MM.1S (cell line): ENCODE measurements at regions not wholly inside any gene's neighbourhood (a gene's known extent, or its start where the extent isn't known, plus 50 kb on each side); places are given as distances from the start of the nearest gene placed in this dataset.

Experiments
- DNase-seq: peaks from one replicate; pipeline ENCODE4 v3.0.0-alpha.2; 2015
- H2AFZ ChIP-seq: fragments of 300-600 bp; sonication (generic); 2 replicates; pipeline ENCODE4 v1.6.0; 2016; ENCODE audit warnings: antibody characterized with exemption, low read length
- H3F3A ChIP-seq: fragments of 300-600 bp; sonication (generic); 2 replicates; pipeline ENCODE4 v1.6.1; 2016; ENCODE audit warnings: mild to moderate bottlenecking, antibody characterized with exemption, low read length, moderate library complexity, mixed read lengths; ENCODE audit not compliant: insufficient read depth
- H3K27ac ChIP-seq: fragments of 300-600 bp; sonication (generic); 2 replicates; pipeline ENCODE4 v1.5.1; 2016; ENCODE audit warnings: mild to moderate bottlenecking, low read length
- H3K27me3 ChIP-seq: fragments of 300-600 bp; sonication (generic); replicated peaks from 2 replicates; pipeline ENCODE4 v1.6.0; 2016; ENCODE audit warnings: low read length; ENCODE audit not compliant: insufficient read depth
- H3K36me3 ChIP-seq: fragments of 300-600 bp; sonication (generic); replicated peaks from 2 replicates; pipeline ENCODE4 v1.6.1; 2016; ENCODE audit warnings: mild to moderate bottlenecking, low read length, mixed read lengths; ENCODE audit not compliant: insufficient read depth
- H3K4me1 ChIP-seq: fragments of 300-600 bp; sonication (generic); 2 replicates; pipeline ENCODE4 v1.6.1; 2016; ENCODE audit warnings: low read length, mixed read lengths
- H3K4me2 ChIP-seq: fragments of 300-600 bp; sonication (generic); 2 replicates; pipeline ENCODE4 v1.6.0; 2016; ENCODE audit warnings: low read depth, low read length
- H3K4me3 ChIP-seq: fragments of 300-600 bp; sonication (generic); 2 replicates; pipeline ENCODE4 v1.5.1; 2016; ENCODE audit warnings: low read length, mixed read lengths
- H3K79me2 ChIP-seq: fragments of 300-600 bp; sonication (generic); 2 replicates; pipeline ENCODE4 v1.6.1; 2016; ENCODE audit warnings: mixed run types, low read length, mixed read lengths
- H3K9ac ChIP-seq: fragments of 300-600 bp; sonication (generic); 2 replicates; pipeline ENCODE4 v1.6.1; 2016; ENCODE audit warnings: low read length, mixed read lengths
- H3K9me2 ChIP-seq: fragments of 300-600 bp; sonication (generic); replicated peaks from 2 replicates; pipeline ENCODE4 v1.6.1; 2016; ENCODE audit warnings: mild to moderate bottlenecking, low read length, mixed read lengths; ENCODE audit not compliant: insufficient read depth
- H3K9me3 ChIP-seq: fragments of 300-600 bp; sonication (generic); replicated peaks from 2 replicates; pipeline ENCODE4 v1.6.1; 2016; ENCODE audit warnings: mild to moderate bottlenecking, low read length, mixed read lengths; ENCODE audit not compliant: insufficient read depth
- H4K20me1 ChIP-seq: fragments of 300-600 bp; sonication (generic); 2 replicates; pipeline ENCODE4 v1.6.1; 2016; ENCODE audit warnings: mild to moderate bottlenecking, low read length, moderate library complexity, mixed read lengths; ENCODE audit not compliant: insufficient read depth
- EZH2 ChIP-seq: fragments of 300-600 bp; sonication (generic); optimal IDR thresholded peaks from 2 replicates; pipeline ENCODE3; 2017; ENCODE audit warnings: low read depth, mild to moderate bottlenecking, antibody characterized with exemption, low read length, mixed read lengths
- EZH2phosphoT487 ChIP-seq: fragments of 300-600 bp; sonication (generic); IDR thresholded peaks from 2 replicates; pipeline ENCODE4 v1.6.1; 2018; ENCODE audit warnings: antibody characterized with exemption, low read length
- TF ChIP-seq, protein P1 (sequence below): fragments of 300-600 bp; sonication (generic); IDR thresholded peaks from 2 replicates; pipeline ENCODE4 v1.5.1; 2016; ENCODE audit warnings: antibody characterized with exemption, low read length, mixed read lengths

DNA sequence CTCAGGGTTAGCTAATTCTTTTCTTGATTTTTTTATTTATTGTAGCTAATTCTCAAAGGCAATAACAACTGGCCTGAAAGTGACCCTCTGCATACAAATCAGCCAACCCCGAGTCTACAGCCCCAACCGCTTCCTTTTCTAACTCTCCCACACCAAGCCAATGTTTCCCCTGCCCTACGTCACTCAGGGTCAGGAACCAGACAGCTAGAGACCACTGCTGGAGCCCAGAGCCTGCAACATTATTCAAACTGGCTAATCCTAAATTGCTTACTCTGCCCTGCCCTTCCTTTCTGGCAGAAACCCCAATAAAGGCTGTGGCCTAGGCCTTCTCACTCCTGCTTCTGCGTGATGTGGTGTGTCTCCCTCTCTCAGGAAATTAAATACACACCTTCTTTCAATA lies 320.7 kb downstream of the CBLN4 start:
- H4K20me1 ChIP-seq, result no peaks in the 10 kb centered on the region
- H3K79me2 ChIP-seq, result no peaks in the 10 kb centered on the region
- no peaks in the 10 kb centered on the region for H3K36me3 ChIP-seq
- TF ChIP-seq, protein P1, sequence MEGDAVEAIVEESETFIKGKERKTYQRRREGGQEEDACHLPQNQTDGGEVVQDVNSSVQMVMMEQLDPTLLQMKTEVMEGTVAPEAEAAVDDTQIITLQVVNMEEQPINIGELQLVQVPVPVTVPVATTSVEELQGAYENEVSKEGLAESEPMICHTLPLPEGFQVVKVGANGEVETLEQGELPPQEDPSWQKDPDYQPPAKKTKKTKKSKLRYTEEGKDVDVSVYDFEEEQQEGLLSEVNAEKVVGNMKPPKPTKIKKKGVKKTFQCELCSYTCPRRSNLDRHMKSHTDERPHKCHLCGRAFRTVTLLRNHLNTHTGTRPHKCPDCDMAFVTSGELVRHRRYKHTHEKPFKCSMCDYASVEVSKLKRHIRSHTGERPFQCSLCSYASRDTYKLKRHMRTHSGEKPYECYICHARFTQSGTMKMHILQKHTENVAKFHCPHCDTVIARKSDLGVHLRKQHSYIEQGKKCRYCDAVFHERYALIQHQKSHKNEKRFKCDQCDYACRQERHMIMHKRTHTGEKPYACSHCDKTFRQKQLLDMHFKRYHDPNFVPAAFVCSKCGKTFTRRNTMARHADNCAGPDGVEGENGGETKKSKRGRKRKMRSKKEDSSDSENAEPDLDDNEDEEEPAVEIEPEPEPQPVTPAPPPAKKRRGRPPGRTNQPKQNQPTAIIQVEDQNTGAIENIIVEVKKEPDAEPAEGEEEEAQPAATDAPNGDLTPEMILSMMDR, result no peak
- no peak for TF ChIP-seq EZH2phosphoT487
- no peak for TF ChIP-seq EZH2
- H3K9me2 ChIP-seq, result no peaks in the 10 kb centered on the region
- no peaks in the 10 kb centered on the region for H3K4me1 ChIP-seq
- no peak overlapping the region for H3K4me3 ChIP-seq
- H3K27ac ChIP-seq, result no peak overlapping the region
- H3K9ac ChIP-seq, result no peak overlapping the region
- H3K27me3 ChIP-seq, result no peaks in the 10 kb centered on the region
- no peak for DNase-seq
- H2AFZ ChIP-seq, result no peak overlapping the region
- H3K9me3 ChIP-seq, result no peaks in the 10 kb centered on the region
- no peak overlapping the region for H3K4me2 ChIP-seq
- no peaks in the 10 kb centered on the region for H3F3A ChIP-seq

GRCh38 chr20:55678970-55679667 lies 326.2 kb downstream of the CBLN4 start:
- no peak overlapping the region for H3K27ac ChIP-seq
- H3K4me1 ChIP-seq, result no peaks in the 10 kb centered on the region
- H3K9ac ChIP-seq, result no peak overlapping the region
- no peaks in the 10 kb centered on the region for H3K27me3 ChIP-seq
- no peaks in the 10 kb centered on the region for H3K9me2 ChIP-seq
- H3K79me2 ChIP-seq, result no peaks in the 10 kb centered on the region
- no peaks in the 10 kb centered on the region; the same call in 1 of the 2 replicates for H3K9me3 ChIP-seq
- H3K4me2 ChIP-seq, result no peak overlapping the region
- no peaks in the 10 kb centered on the region for H4K20me1 ChIP-seq
- no peak overlapping the region for H2AFZ ChIP-seq
- H3K36me3 ChIP-seq, result no peaks in the 10 kb centered on the region
- TF ChIP-seq EZH2phosphoT487 (no peak), EZH2 (no peak)
- TF ChIP-seq, protein P1, result no peak
- H3F3A ChIP-seq, result no peaks in the 10 kb centered on the region
- H3K4me3 ChIP-seq, result no peak overlapping the region
- DNase-seq, result no peak

DNA sequence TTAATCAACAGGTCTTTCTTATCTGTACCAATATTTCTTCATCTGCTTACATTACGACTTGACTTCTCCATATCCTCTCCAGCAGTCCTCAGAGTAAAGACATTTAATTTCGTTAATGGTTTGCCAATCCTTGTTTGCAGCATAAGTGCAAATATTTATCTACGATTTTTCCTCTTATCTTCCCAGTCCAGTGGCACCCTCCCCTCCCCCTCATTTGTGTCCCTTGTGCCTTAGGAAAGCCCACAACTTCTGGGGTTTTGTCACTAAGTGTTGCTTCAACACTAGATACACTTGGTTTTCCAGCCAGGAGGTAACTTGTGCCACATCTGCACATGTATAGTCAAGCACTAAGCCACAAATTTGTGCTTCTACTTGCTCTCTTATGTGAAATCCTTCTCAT lies 327.2 kb downstream of the CBLN4 start:
- Histone ChIP-seq H3K79me2 (no peaks in the 10 kb centered on the region), H3K27ac (no peak overlapping the region), H3F3A (no peaks in the 10 kb centered on the region), H3K9ac (no peak overlapping the region), H3K9me3 (no peaks in the 10 kb centered on the region; the same call in 1 of the 2 replicates), H2AFZ (no peak overlapping the region), H3K36me3 (no peaks in the 10 kb centered on the region), H3K4me1 (no peaks in the 10 kb centered on the region), H3K9me2 (no peaks in the 10 kb centered on the region), H3K27me3 (no peaks in the 10 kb centered on the region), H4K20me1 (no peaks in the 10 kb centered on the region), H3K4me3 (no peak overlapping the region), H3K4me2 (no peak overlapping the region)
- DNase-seq, result no peak
- TF ChIP-seq, protein P1, result no peak
- no peak for TF ChIP-seq EZH2
- no peak for TF ChIP-seq EZH2phosphoT487
